DOHH2 (cell line): ENCODE measurements at regions not wholly inside any gene's neighbourhood (a gene's known extent, or its start where the extent isn't known, plus 50 kb on each side); places are given as distances from the start of the nearest gene placed in this dataset.
"Not testable (repeated sequence)": the region's sequence is repeated elsewhere in the genome, so short reads cannot be mapped to it uniquely, and the experiment has no call there.

Source experiments
- H3F3A ChIP-seq: fragments of 200-600 bp; sonication (generic), shearing (Covaris generic); 2 replicates; pipeline ENCODE4 v1.6.0; 2016; ENCODE audit warnings: antibody characterized with exemption, mild to moderate bottlenecking; ENCODE audit not compliant: control insufficient read depth, insufficient read depth
- H3K27ac ChIP-seq: fragments of 200-600 bp; sonication (generic); 2 replicates; pipeline ENCODE4 v1.5.1; 2014; ENCODE audit warnings: low read depth, mild to moderate bottlenecking, low read length, moderate library complexity
- H3K27me3 ChIP-seq: fragments of 200-600 bp; sonication (generic); 2 replicates; pipeline ENCODE4 v1.6.1; 2014; ENCODE audit warnings: mild to moderate bottlenecking, low read length, mixed read lengths; ENCODE audit not compliant: control insufficient read depth
- H3K36me3 ChIP-seq: fragments of 200-600 bp; sonication (generic); 2 replicates; pipeline ENCODE4 v1.6.1; 2014; ENCODE audit warnings: mild to moderate bottlenecking, low read length, moderate library complexity, mixed read lengths; ENCODE audit not compliant: control insufficient read depth
- H3K4me1 ChIP-seq: fragments of 200-600 bp; sonication (generic); 2 replicates; pipeline ENCODE4 v1.6.1; 2014; ENCODE audit warnings: mild to moderate bottlenecking, low read length, mixed read lengths; ENCODE audit not compliant: control insufficient read depth
- H3K4me2 ChIP-seq: fragments of 200-600 bp; sonication (generic); 2 replicates; pipeline ENCODE4 v1.6.0; 2014; ENCODE audit warnings: mild to moderate bottlenecking, low read length, moderate library complexity
- H3K4me3 ChIP-seq: fragments of 200-600 bp; sonication (generic); 2 replicates; pipeline ENCODE4 v1.5.1; 2014; ENCODE audit warnings: mild to moderate bottlenecking, low read length, mixed read lengths
- H3K79me2 ChIP-seq: fragments of 200-600 bp; sonication (generic); 2 replicates; pipeline ENCODE4 v1.6.1; 2014; ENCODE audit warnings: mild to moderate bottlenecking, low read length, mixed read lengths; ENCODE audit not compliant: control insufficient read depth
- H3K9me2 ChIP-seq: fragments of 200-600 bp; sonication (generic); replicated peaks from 2 replicates; pipeline ENCODE4 v1.6.1; 2014; ENCODE audit warnings: mild to moderate bottlenecking, low read length, mixed read lengths; ENCODE audit not compliant: control insufficient read depth
- H3K9me3 ChIP-seq: fragments of 200-600 bp; sonication (generic); 2 replicates; pipeline ENCODE4 v1.6.1; 2014; ENCODE audit warnings: antibody characterized with exemption, low read length, mixed read lengths; ENCODE audit not compliant: control insufficient read depth, insufficient read depth
- H4K20me1 ChIP-seq: fragments of 200-600 bp; sonication (generic); 2 replicates; pipeline ENCODE4 v1.6.0; 2014; ENCODE audit warnings: low read depth, mild to moderate bottlenecking, antibody characterized with exemption, low read length, moderate library complexity; ENCODE audit not compliant: control insufficient read depth, insufficient read depth

GRCh38 chr7:150169515-150169914 lies 153.6 kb upstream of the LRRC61 start:
- H3K4me3 ChIP-seq, H3K4me2 ChIP-seq, H3K4me1 ChIP-seq, H3K79me2 ChIP-seq, H3K27ac ChIP-seq, H3K27me3 ChIP-seq, H3K9me3 ChIP-seq, H3K36me3 ChIP-seq, H3K9me2 ChIP-seq, H3F3A ChIP-seq, H4K20me1 ChIP-seq: not testable (repeated sequence)

GRCh38 chr7:150169943-150170490 lies 153.1 kb upstream of the LRRC61 start:
- not testable (repeated sequence) for H4K20me1 ChIP-seq, H3K4me2 ChIP-seq, H3K79me2 ChIP-seq, H3K4me3 ChIP-seq, H3K9me3 ChIP-seq, H3K27ac ChIP-seq, H3K27me3 ChIP-seq, H3K36me3 ChIP-seq, H3K4me1 ChIP-seq, H3F3A ChIP-seq, H3K9me2 ChIP-seq

GRCh38 chr7:150183602-150184001 lies 139.6 kb upstream of the LRRC61 start:
- H3K9me2 ChIP-seq, H3K27me3 ChIP-seq, H3K4me1 ChIP-seq, H3K36me3 ChIP-seq, H3K4me2 ChIP-seq, H3K9me3 ChIP-seq, H3K79me2 ChIP-seq, H3F3A ChIP-seq, H3K27ac ChIP-seq, H3K4me3 ChIP-seq, H4K20me1 ChIP-seq: not testable (repeated sequence)

- not testable (repeated sequence) for H3K36me3 ChIP-seq, H3K9me2 ChIP-seq, H3K27ac ChIP-seq, H3K4me2 ChIP-seq, H3K4me1 ChIP-seq, H3K9me3 ChIP-seq, H3K27me3 ChIP-seq, H3F3A ChIP-seq, H3K79me2 ChIP-seq, H3K4me3 ChIP-seq, H4K20me1 ChIP-seq
Measured at GRCh38 chr7:150189963-150190362, 133.2 kb upstream of the LRRC61 start.

- not testable (repeated sequence) for H3K27ac ChIP-seq, H3K4me2 ChIP-seq, H3K9me3 ChIP-seq, H3F3A ChIP-seq, H3K36me3 ChIP-seq, H4K20me1 ChIP-seq, H3K79me2 ChIP-seq, H3K9me2 ChIP-seq, H3K27me3 ChIP-seq, H3K4me3 ChIP-seq, H3K4me1 ChIP-seq
Measured at GRCh38 chr7:150192541-150192940, 130.6 kb upstream of the LRRC61 start.

- not testable (repeated sequence) for H3K4me2 ChIP-seq, H4K20me1 ChIP-seq, H3K9me3 ChIP-seq, H3K27ac ChIP-seq, H3K4me1 ChIP-seq, H3F3A ChIP-seq, H3K27me3 ChIP-seq, H3K36me3 ChIP-seq, H3K4me3 ChIP-seq, H3K79me2 ChIP-seq, H3K9me2 ChIP-seq
Measured at GRCh38 chr7:150193866-150194265, 129.3 kb upstream of the LRRC61 start.
